GM06990 (cell line): ENCODE measurements at regions not wholly inside any gene's neighbourhood (a gene's known extent, or its start where the extent isn't known, plus 50 kb on each side); places are given as distances from the start of the nearest gene placed in this dataset.
A peak's percentile ranks its signal among the peaks of the same experiment; 100 is the strongest.

Source experiments
- DNase-seq: peaks from one replicate; pipeline ENCODE4 v3.0.0-alpha.2; 2011; ENCODE audit not compliant: insufficient read length; ENCODE audit errors: extremely low read depth
- H3K27me3 ChIP-seq: replicated peaks from 2 replicates; pipeline ENCODE4 v1.6.0; 2011; ENCODE audit warnings: low read length; ENCODE audit not compliant: control insufficient read depth, insufficient read depth
- H3K36me3 ChIP-seq: 2 replicates; pipeline ENCODE4 v1.5.1; 2011; ENCODE audit warnings: low read length; ENCODE audit not compliant: control insufficient read depth, insufficient read depth
- H3K4me3 ChIP-seq: replicated peaks from 2 replicates; pipeline ENCODE4 v1.5.1; 2011; ENCODE audit warnings: low read depth, mild to moderate bottlenecking, control low read depth, low read length
- TF ChIP-seq, protein P1 (sequence below): IDR thresholded peaks from 2 replicates; pipeline ENCODE4 v1.5.1; 2011; ENCODE audit warnings: low read length, control low read depth, mild to moderate bottlenecking, inconsistent platforms; ENCODE audit not compliant: insufficient read depth, poor library complexity, severe bottlenecking

DNA sequence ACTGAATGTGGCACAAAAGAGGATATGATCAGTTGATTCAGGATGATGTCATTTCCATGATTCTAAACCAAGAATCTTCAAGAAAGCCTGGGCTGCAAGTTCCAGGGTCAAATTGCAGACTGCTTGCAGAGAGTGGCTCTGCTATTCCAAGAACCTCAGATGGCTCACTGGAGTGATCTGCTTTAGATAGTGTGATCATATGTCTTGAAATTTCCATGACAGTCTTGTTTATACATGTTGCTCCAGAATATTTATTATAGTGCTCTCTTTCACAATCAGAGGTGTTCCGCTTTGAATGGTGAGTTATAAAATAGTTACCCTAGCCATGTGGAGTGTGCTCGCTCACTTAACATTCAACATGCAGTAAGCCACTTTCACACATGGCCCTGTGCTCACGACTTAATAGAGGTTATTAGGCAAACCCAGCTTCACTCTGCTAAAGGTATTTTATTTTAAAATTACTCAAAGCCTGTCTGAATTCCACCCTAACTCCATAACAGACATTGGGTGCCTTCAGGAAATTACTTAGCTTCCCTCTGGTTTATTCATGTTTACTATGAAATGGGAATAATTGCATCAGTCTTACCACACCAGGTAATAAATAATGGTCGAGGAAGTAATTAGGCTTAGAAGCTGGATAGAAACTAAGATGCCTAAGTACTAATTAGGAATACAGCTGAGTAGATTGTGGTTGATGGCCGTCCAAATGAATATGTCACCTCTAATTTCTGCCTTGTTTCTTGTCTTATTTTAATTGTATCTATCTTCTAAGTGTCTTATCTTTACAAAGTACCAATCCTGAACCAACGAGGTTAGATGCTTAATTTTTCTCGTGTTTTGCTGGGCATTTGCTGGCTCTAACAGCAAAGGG is 187.9 kb downstream of the ETS1 start:
- H3K36me3 ChIP-seq, result no peaks in the 10 kb centered on the region
- no peak overlapping the region for H3K4me3 ChIP-seq
- DNase-seq, result no peak
- TF ChIP-seq, protein P1, sequence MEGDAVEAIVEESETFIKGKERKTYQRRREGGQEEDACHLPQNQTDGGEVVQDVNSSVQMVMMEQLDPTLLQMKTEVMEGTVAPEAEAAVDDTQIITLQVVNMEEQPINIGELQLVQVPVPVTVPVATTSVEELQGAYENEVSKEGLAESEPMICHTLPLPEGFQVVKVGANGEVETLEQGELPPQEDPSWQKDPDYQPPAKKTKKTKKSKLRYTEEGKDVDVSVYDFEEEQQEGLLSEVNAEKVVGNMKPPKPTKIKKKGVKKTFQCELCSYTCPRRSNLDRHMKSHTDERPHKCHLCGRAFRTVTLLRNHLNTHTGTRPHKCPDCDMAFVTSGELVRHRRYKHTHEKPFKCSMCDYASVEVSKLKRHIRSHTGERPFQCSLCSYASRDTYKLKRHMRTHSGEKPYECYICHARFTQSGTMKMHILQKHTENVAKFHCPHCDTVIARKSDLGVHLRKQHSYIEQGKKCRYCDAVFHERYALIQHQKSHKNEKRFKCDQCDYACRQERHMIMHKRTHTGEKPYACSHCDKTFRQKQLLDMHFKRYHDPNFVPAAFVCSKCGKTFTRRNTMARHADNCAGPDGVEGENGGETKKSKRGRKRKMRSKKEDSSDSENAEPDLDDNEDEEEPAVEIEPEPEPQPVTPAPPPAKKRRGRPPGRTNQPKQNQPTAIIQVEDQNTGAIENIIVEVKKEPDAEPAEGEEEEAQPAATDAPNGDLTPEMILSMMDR, result no peak
- no peaks in the 10 kb centered on the region for H3K27me3 ChIP-seq

DNA sequence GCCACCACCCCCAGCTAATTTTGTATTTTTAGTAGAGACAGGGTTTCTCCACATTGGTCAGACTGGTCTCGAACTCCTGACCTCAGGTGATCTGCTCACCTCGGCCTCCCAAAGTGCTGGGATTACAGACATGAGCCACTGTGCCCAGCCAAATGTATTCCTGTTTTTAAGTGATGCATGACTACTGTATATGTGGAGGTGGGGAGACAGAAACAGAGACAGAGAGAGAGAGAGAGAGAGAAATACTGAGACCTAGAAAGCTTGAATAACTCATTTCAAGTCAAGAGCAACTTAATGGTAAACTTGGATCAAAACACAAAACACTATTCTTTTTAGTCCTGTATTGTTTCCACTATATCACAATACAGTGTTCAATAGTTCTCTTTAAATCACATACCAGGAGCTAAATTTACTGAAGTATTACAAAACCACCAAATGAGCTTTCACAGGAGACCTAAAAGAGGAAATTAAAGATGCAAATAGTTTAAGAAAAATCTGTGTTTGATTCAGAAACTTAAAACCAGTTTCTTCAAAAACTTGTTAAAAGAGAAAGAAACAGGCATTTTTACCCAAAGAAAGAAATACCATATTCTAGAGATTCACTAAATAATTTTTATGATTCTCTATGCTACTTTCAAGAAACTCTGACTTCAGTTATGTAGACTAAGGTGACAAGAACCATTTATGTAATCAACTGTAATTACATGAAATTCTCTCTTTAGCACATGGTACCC is 188.7 kb downstream of the ETS1 start:
- Histone ChIP-seq H3K4me3 (no peak overlapping the region), H3K27me3 (no peaks in the 10 kb centered on the region), H3K36me3 (no peaks in the 10 kb centered on the region)
- TF ChIP-seq, protein P1, result no peak
- DNase-seq, result peak; percentile 37

DNA sequence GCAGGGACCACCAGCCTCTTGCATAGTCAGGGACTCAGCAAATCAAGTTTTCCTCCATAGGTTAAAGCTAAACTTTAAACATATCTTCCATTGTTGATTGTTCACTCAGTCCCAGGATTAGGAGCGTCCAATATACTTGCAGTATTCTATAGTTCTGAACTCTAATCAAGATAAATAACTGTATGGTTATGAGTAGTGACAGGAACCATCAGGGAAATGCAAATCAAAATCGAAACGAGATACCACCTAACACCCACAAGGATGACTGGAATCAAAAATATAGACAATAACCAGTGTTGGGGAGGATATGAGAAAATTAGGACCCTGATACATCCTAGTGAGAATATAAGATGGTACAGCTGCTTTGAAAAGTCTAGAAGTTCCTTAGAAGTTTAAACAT is 190.0 kb downstream of the ETS1 start:
- TF ChIP-seq, protein P1, result no peak
- H3K36me3 ChIP-seq, result no peaks in the 10 kb centered on the region
- DNase-seq, result no peak
- no peak overlapping the region for H3K4me3 ChIP-seq
- no peaks in the 10 kb centered on the region for H3K27me3 ChIP-seq

DNA sequence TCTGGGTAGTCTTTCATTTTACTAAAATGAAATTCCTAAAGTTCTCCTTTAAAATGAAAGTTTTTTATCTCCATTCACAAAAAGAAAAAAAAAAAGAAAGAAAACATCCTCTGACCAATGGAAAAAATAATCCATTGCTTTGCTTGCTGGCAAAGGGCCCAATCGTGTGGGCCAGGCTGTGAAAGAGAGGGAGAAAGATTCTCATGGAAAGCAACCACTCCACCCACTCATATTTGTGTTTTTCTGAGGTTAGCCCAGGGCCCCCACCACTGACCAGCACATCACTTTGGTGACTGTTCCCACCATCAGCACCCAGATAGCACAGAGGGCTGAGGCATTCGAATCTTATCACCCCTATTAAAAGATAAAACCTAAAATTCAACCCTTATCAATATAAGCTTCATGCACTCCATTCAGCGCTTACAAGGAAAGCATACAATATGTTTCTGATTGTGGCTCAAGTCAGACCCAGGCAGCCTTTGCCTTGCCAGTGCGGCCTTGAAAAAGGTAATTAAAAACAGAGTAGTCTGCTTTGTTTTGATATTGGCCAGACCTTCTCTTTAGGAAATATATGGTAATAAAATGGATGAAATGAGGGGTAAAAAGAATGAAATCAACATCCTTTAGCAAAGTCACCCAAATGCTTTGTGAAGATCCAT is 192.8 kb downstream of the ETS1 start:
- Histone ChIP-seq H3K36me3 (no peaks in the 10 kb centered on the region), H3K4me3 (no peak overlapping the region), H3K27me3 (no peaks in the 10 kb centered on the region)
- TF ChIP-seq, protein P1, result no peak
- DNase-seq, result no peak

DNA sequence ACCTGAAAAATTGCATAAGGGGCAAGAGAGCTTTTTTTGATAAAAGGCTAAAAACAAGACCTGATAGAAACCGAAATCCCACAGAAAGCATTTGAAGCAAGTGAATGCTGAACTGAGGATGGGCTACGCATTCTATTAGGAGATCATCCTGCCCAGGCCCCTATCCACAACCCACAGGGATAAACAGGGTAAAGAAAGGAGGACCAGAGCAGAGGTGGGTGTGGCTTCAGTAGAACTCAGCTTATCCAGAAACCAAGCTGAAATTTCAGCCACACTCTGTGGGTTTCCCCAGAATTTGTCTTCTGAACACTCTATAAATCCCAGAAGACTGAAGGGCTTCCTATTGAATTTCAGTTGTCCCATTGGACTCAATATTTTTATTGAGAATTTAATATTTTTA is 195.1 kb downstream of the ETS1 start:
- Histone ChIP-seq H3K36me3 (no peaks in the 10 kb centered on the region), H3K27me3 (no peaks in the 10 kb centered on the region), H3K4me3 (no peak overlapping the region)
- TF ChIP-seq, protein P1, result no peak
- DNase-seq, result no peak
